SK-N-SH treated with all-trans-retinoic acid at 6 μM for 48 hours (cell line): ENCODE measurements at regions not wholly inside any gene's neighbourhood (a gene's known extent, or its start where the extent isn't known, plus 50 kb on each side); places are given as distances from the start of the nearest gene placed in this dataset.

Experiments
- ATAC-seq: fragments of 200-7000 bp; cut with Tn5 transposase; 3 replicates; pipeline ENCODE4 v1.9.1; 2020; ENCODE audit warnings: mild to moderate bottlenecking, moderate library complexity
- ARNTL ChIP-seq: fragments of 450-650 bp; formaldehyde crosslinking; IDR thresholded peaks from 2 replicates; pipeline ENCODE4 v1.5.0; 2020; ENCODE audit warnings: low read depth, mild to moderate bottlenecking, moderate library complexity, borderline replicate concordance
- CSDC2 ChIP-seq: fragments of 250-450 bp; sonication (Bioruptor Pico); IDR thresholded peaks from 2 replicates; pipeline ENCODE4 v1.5.0; 2020; ENCODE audit warnings: mild to moderate bottlenecking, moderate library complexity
- ESRRG ChIP-seq: fragments of 250-450 bp; sonication (Bioruptor Pico); IDR thresholded peaks from 2 replicates; pipeline ENCODE4 v1.6.1; 2021; ENCODE audit warnings: mild to moderate bottlenecking
- GLIS3 ChIP-seq: fragments of 250-450 bp; sonication (Bioruptor Pico); IDR thresholded peaks from 2 replicates; pipeline ENCODE4 v1.5.0; 2020; ENCODE audit warnings: mild to moderate bottlenecking, moderate library complexity
- ISL1 ChIP-seq: fragments of 250-450 bp; sonication (Bioruptor Pico); IDR thresholded peaks from 2 replicates; pipeline ENCODE4 v2.1.2; 2022; ENCODE audit warnings: mild to moderate bottlenecking, moderate library complexity
- OSR1 ChIP-seq: fragments of 250-450 bp; sonication (Bioruptor Pico); IDR thresholded peaks from 2 replicates; pipeline ENCODE4 v1.8.0; 2022; ENCODE audit warnings: moderate library complexity, mild to moderate bottlenecking, inconsistent platforms
- PPARA ChIP-seq: fragments of 250-450 bp; sonication (Bioruptor Pico); IDR thresholded peaks from 2 replicates; pipeline ENCODE4 v1.5.0; 2020; ENCODE audit warnings: mild to moderate bottlenecking, borderline replicate concordance
- TCF4 ChIP-seq: fragments of 250-450 bp; sonication (Bioruptor Pico); IDR thresholded peaks from 2 replicates; pipeline ENCODE4 v1.8.0; 2021; ENCODE audit warnings: mild to moderate bottlenecking, moderate library complexity, borderline replicate concordance
- TOX ChIP-seq: fragments of 250-450 bp; sonication (Bioruptor Pico); IDR thresholded peaks from 2 replicates; pipeline ENCODE4 v1.8.0; 2021; ENCODE audit warnings: mild to moderate bottlenecking, moderate library complexity, borderline replicate concordance
- ZC3H10 ChIP-seq: fragments of 250-450 bp; sonication (Bioruptor Pico); IDR thresholded peaks from 2 replicates; pipeline ENCODE4 v1.5.1; 2021; ENCODE audit warnings: mild to moderate bottlenecking, moderate library complexity
- ZNF565 ChIP-seq: fragments of 450-650 bp; formaldehyde crosslinking; conservative IDR thresholded peaks from 2 replicates; pipeline ENCODE4 v1.5.0; 2020; ENCODE audit warnings: low read depth, mild to moderate bottlenecking, moderate library complexity
- ZNF70 ChIP-seq: fragments of 450-650 bp; formaldehyde crosslinking; IDR thresholded peaks from 2 replicates; pipeline ENCODE4 v1.5.0; 2020; ENCODE audit warnings: mild to moderate bottlenecking, moderate library complexity
- ZNF8 ChIP-seq: fragments of 450-650 bp; formaldehyde crosslinking; IDR thresholded peaks from 2 replicates; pipeline ENCODE4 v1.5.0; 2020; ENCODE audit warnings: mild to moderate bottlenecking, moderate library complexity
- TF ChIP-seq, protein P1 (sequence below): fragments of 250-450 bp; sonication (Bioruptor Pico); IDR thresholded peaks from 2 replicates; pipeline ENCODE4 v1.5.1; 2020; ENCODE audit warnings: low read depth, mild to moderate bottlenecking, moderate library complexity
- TF ChIP-seq, protein P2 (sequence below): fragments of 250-450 bp; sonication (Bioruptor Pico); IDR thresholded peaks from 2 replicates; pipeline ENCODE4 v1.8.0; 2020; ENCODE audit warnings: mild to moderate bottlenecking, moderate library complexity, borderline replicate concordance
- TF ChIP-seq, protein P3 (sequence below): fragments of 250-450 bp; sonication (Bioruptor Pico); IDR thresholded peaks from 2 replicates; pipeline ENCODE4 v1.5.1; 2021; ENCODE audit warnings: mild to moderate bottlenecking, moderate library complexity
- TF ChIP-seq, protein P4 (sequence below): fragments of 250-450 bp; sonication (Bioruptor Pico); IDR thresholded peaks from 2 replicates; pipeline ENCODE4 v1.5.0; 2020; ENCODE audit warnings: mild to moderate bottlenecking, moderate library complexity
- TF ChIP-seq, protein P5 (sequence below): fragments of 250-450 bp; sonication (Bioruptor Pico); IDR thresholded peaks from 2 replicates; pipeline ENCODE4 v1.8.0; 2021; ENCODE audit warnings: low read depth, mild to moderate bottlenecking, moderate library complexity, borderline replicate concordance

DNA sequence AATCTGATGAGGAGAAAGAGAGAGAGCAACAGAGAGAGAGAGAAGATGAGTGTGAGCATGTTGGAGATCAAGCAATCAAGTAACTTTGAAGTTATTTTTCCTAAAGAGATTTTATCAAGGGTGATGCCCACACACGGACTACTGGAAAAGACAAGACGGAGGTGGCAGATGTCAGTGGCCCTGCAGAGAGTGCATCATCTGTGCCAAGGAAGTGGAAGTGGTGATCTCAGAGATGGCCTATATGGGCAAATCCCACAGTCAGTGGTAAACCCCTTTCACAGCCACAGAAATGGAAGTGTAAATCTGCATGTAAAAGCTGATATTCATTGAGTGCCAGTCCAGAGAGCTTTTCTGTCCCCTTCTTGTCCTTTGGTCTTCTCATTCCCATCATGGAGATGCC, 577.2 kb upstream of the AADAT start:
- no peak for ATAC-seq
- no peak for TF ChIP-seq ZNF70 (CRISPR knock-in tag)
- TF ChIP-seq, all 23 proteins: peak for 0

DNA sequence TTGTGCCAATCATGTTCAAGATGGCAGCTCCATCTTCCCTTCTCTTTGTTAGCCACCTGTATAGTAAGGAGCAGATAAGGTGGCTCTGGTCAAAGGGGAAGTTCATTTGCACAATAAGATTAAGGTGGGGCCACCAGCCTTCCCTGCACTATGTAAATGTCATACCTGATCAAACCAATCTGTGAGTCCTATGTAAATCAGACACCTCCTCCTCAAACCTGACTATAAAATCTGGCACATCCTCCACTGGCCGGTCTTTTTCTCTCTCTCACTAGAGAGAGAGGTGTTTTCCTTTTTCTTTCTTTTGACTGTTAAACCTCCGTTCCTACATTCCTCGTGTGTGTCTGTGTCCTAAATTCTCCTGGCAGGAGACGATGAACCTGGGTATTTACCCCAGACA, 572.5 kb upstream of the AADAT start:
- TF ChIP-seq, protein P1, sequence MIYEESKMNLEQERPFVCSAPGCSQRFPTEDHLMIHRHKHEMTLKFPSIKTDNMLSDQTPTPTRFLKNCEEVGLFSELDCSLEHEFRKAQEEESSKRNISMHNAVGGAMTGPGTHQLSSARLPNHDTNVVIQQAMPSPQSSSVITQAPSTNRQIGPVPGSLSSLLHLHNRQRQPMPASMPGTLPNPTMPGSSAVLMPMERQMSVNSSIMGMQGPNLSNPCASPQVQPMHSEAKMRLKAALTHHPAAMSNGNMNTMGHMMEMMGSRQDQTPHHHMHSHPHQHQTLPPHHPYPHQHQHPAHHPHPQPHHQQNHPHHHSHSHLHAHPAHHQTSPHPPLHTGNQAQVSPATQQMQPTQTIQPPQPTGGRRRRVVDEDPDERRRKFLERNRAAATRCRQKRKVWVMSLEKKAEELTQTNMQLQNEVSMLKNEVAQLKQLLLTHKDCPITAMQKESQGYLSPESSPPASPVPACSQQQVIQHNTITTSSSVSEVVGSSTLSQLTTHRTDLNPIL (CRISPR knock-in tag), result no peak
- TF ChIP-seq, protein P2, sequence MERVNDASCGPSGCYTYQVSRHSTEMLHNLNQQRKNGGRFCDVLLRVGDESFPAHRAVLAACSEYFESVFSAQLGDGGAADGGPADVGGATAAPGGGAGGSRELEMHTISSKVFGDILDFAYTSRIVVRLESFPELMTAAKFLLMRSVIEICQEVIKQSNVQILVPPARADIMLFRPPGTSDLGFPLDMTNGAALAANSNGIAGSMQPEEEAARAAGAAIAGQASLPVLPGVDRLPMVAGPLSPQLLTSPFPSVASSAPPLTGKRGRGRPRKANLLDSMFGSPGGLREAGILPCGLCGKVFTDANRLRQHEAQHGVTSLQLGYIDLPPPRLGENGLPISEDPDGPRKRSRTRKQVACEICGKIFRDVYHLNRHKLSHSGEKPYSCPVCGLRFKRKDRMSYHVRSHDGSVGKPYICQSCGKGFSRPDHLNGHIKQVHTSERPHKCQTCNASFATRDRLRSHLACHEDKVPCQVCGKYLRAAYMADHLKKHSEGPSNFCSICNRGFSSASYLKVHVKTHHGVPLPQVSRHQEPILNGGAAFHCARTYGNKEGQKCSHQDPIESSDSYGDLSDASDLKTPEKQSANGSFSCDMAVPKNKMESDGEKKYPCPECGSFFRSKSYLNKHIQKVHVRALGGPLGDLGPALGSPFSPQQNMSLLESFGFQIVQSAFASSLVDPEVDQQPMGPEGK (CRISPR knock-in tag), result no peak
- TF ChIP-seq, protein P3, sequence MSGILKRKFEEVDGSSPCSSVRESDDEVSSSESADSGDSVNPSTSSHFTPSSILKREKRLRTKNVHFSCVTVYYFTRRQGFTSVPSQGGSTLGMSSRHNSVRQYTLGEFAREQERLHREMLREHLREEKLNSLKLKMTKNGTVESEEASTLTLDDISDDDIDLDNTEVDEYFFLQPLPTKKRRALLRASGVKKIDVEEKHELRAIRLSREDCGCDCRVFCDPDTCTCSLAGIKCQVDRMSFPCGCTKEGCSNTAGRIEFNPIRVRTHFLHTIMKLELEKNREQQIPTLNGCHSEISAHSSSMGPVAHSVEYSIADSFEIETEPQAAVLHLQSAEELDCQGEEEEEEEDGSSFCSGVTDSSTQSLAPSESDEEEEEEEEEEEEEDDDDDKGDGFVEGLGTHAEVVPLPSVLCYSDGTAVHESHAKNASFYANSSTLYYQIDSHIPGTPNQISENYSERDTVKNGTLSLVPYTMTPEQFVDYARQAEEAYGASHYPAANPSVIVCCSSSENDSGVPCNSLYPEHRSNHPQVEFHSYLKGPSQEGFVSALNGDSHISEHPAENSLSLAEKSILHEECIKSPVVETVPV (CRISPR knock-in tag), result no peak
- TF ChIP-seq ARNTL (CRISPR knock-in tag), result no peak
- no peak for TF ChIP-seq ISL1 (CRISPR knock-in tag)
- TF ChIP-seq TOX (CRISPR knock-in tag), result no peak
- no peak for ATAC-seq

DNA sequence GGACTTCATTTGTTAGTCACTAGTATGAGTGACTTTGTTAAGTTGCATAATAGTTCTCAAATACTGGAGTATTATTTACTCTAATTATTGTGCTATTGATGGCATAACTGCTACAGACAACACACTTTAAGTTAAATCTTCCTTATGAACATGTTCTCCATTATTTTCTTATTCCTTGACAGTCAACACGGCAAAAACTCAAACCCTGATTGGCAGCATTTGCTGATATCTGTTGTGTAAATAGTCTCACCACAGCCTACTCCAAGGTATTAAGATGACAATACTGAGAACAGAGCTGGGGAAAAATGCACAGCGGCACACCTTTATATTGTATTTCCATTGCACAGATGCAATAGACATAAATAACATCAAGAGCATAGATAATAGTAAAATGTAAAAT, 568.0 kb upstream of the AADAT start:
- TF ChIP-seq ZC3H10 (CRISPR knock-in tag), result no peak
- TF ChIP-seq, protein P2 (CRISPR knock-in tag), result no peak
- TF ChIP-seq ZNF8 (CRISPR knock-in tag), result no peak
- ATAC-seq, result no peak

DNA sequence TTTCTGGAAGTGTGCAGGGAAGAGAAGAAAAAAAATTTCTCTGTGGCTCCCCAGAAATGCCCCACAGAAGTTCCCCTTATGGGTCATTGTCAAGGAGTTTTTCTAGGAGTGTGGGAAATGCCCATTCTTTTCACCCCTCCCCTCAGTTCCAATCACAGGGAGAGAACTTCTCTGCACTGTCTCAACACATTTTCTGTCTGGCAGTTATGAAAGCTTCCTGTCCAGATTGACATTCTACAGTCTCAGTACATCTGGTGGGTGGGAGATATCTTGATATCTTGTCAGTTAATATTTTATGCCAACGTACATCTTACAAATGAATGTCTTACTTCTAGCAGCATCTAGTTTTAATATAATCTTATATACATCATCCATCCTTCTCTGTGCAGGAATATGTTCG, 566.8 kb upstream of the AADAT start:
- TF ChIP-seq TOX (CRISPR knock-in tag) (no peak), ZNF8 (CRISPR knock-in tag) (no peak), ESRRG (peak; percentile 80; the same call in 1 of the 2 replicates), PPARA (CRISPR knock-in tag) (no peak), ARNTL (CRISPR knock-in tag) (no peak), CSDC2 (no peak), ZNF565 (CRISPR knock-in tag) (no peak), TCF4 (CRISPR knock-in tag) (peak; percentile 87), ISL1 (CRISPR knock-in tag) (peak; percentile 82), GLIS3 (CRISPR knock-in tag) (peak; percentile 81; the same call in 1 of the 2 replicates), OSR1 (CRISPR knock-in tag) (no peak)
- TF ChIP-seq, protein P4, sequence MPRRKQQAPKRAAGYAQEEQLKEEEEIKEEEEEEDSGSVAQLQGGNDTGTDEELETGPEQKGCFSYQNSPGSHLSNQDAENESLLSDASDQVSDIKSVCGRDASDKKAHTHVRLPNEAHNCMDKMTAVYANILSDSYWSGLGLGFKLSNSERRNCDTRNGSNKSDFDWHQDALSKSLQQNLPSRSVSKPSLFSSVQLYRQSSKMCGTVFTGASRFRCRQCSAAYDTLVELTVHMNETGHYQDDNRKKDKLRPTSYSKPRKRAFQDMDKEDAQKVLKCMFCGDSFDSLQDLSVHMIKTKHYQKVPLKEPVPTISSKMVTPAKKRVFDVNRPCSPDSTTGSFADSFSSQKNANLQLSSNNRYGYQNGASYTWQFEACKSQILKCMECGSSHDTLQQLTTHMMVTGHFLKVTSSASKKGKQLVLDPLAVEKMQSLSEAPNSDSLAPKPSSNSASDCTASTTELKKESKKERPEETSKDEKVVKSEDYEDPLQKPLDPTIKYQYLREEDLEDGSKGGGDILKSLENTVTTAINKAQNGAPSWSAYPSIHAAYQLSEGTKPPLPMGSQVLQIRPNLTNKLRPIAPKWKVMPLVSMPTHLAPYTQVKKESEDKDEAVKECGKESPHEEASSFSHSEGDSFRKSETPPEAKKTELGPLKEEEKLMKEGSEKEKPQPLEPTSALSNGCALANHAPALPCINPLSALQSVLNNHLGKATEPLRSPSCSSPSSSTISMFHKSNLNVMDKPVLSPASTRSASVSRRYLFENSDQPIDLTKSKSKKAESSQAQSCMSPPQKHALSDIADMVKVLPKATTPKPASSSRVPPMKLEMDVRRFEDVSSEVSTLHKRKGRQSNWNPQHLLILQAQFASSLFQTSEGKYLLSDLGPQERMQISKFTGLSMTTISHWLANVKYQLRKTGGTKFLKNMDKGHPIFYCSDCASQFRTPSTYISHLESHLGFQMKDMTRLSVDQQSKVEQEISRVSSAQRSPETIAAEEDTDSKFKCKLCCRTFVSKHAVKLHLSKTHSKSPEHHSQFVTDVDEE (CRISPR knock-in tag), result peak; percentile 86
- TF ChIP-seq, protein P5, sequence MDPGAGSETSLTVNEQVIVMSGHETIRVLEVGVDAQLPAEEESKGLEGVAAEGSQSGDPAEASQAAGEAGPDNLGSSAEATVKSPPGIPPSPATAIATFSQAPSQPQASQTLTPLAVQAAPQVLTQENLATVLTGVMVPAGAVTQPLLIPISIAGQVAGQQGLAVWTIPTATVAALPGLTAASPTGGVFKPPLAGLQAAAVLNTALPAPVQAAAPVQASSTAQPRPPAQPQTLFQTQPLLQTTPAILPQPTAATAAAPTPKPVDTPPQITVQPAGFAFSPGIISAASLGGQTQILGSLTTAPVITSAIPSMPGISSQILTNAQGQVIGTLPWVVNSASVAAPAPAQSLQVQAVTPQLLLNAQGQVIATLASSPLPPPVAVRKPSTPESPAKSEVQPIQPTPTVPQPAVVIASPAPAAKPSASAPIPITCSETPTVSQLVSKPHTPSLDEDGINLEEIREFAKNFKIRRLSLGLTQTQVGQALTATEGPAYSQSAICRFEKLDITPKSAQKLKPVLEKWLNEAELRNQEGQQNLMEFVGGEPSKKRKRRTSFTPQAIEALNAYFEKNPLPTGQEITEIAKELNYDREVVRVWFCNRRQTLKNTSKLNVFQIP (CRISPR knock-in tag), result no peak
- TF ChIP-seq, protein P2 (CRISPR knock-in tag), result no peak; the same call in 1 of the 2 replicates
- TF ChIP-seq, protein P3 (CRISPR knock-in tag), result 0 out of 2 replicates have a peak, but pooled peaks have one; percentile 49
- ATAC-seq, result peak; percentile 71
